GM12865 (cell line): ENCODE measurements at regions not wholly inside any gene's neighbourhood (a gene's known extent, or its start where the extent isn't known, plus 50 kb on each side); places are given as distances from the start of the nearest gene placed in this dataset.
A peak's percentile ranks its signal among the peaks of the same experiment; 100 is the strongest.
"Not testable (repeated sequence)": the region's sequence is repeated elsewhere in the genome, so short reads cannot be mapped to it uniquely, and the experiment has no call there.

Experiments used
- DNase-seq: peaks from one replicate; pipeline ENCODE4 v3.0.0; 2010; ENCODE audit warnings: low read depth
- H3K4me3 ChIP-seq: 2 replicates; pipeline ENCODE4 v1.5.1; 2011; ENCODE audit warnings: mild to moderate bottlenecking, low read depth, low read length, control low read depth
- CTCF ChIP-seq: IDR thresholded peaks from 2 replicates; pipeline ENCODE4 v1.5.1; 2011; ENCODE audit warnings: low read length, control low read depth, low read depth, inconsistent platforms; ENCODE audit not compliant: insufficient read depth; ENCODE audit errors: missing control alignments

GRCh38 chr7:29734246-29734731 lies 72.0 kb upstream of the WIPF3 start:
- TF ChIP-seq CTCF: no peak
- no peak overlapping the region for H3K4me3 ChIP-seq
- no peak for DNase-seq

GRCh38 chr7:29747645-29748245 lies 58.6 kb upstream of the WIPF3 start:
- DNase-seq, H3K4me3 ChIP-seq: not testable (repeated sequence)

- peak; percentile 27 for DNase-seq
- TF ChIP-seq CTCF: peak; percentile 30
Observed at GRCh38 chr7:29748286-29749099, 57.8 kb upstream of the WIPF3 start.

GRCh38 chr7:29749701-29750321 lies 56.5 kb upstream of the WIPF3 start:
- no peak overlapping the region for H3K4me3 ChIP-seq
- no peak for DNase-seq
- no peak for TF ChIP-seq CTCF

More at GRCh38 chr7:29748286-29749099, 57.8 kb upstream of the WIPF3 start:
- no peak overlapping the region for H3K4me3 ChIP-seq

- not testable (repeated sequence) for H3K4me3 ChIP-seq, DNase-seq
Observed at GRCh38 chr7:29750373-29750940, 55.9 kb upstream of the WIPF3 start.

GRCh38 chr7:29751012-29751411 lies 55.3 kb upstream of the WIPF3 start:
- DNase-seq, H3K4me3 ChIP-seq: not testable (repeated sequence)

- H3K4me3 ChIP-seq: no peak overlapping the region
- no peak for DNase-seq
- no peak for TF ChIP-seq CTCF
Observed at GRCh38 chr7:29754874-29755490, 51.3 kb upstream of the WIPF3 start.
